ENCODE measurements at regions not wholly inside any gene's neighbourhood (a gene's known extent, or its start where the extent isn't known, plus 50 kb on each side); places are given as distances from the start of the nearest gene placed in this dataset.

DNA sequence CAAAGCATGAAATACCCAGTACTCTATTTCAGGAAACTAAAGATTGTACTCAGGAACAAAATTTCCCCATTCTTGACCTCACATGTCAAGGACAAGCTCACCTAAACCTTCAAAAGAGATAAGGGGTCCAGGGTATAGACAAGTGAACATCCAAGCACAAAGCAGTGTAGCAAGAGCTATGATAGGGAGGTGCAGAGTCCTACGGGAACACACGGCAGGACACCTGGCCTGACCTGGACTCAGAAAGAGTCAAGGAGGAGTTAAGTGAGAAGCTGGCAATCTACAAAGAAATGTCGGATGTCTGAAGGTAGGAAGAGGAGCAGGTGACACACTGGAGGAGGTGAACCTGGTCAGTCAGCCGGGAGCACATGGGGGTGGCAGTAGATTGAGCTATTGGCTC, 67.1 kb upstream of the LDLRAD3 start:
- TF ChIP-seq POLR2A (IDR thresholded peaks at IDR 0.05) = no peak
- TF ChIP-seq, protein P1, sequence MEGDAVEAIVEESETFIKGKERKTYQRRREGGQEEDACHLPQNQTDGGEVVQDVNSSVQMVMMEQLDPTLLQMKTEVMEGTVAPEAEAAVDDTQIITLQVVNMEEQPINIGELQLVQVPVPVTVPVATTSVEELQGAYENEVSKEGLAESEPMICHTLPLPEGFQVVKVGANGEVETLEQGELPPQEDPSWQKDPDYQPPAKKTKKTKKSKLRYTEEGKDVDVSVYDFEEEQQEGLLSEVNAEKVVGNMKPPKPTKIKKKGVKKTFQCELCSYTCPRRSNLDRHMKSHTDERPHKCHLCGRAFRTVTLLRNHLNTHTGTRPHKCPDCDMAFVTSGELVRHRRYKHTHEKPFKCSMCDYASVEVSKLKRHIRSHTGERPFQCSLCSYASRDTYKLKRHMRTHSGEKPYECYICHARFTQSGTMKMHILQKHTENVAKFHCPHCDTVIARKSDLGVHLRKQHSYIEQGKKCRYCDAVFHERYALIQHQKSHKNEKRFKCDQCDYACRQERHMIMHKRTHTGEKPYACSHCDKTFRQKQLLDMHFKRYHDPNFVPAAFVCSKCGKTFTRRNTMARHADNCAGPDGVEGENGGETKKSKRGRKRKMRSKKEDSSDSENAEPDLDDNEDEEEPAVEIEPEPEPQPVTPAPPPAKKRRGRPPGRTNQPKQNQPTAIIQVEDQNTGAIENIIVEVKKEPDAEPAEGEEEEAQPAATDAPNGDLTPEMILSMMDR (IDR thresholded peaks at IDR 0.05) = no peak
